CD1c-positive myeloid dendritic cell (primary cell): ENCODE measurements at regions not wholly inside any gene's neighbourhood (a gene's known extent, or its start where the extent isn't known, plus 50 kb on each side); places are given as distances from the start of the nearest gene placed in this dataset.
A peak's percentile ranks its signal among the peaks of the same experiment; 100 is the strongest.

Source experiments
- DNase-seq: peaks from one replicate; pipeline ENCODE4 v3.0.0-alpha.2; 2016; ENCODE audit errors: extremely low spot score

GRCh38 chr6:157756708-157757429 is 66.2 kb upstream of the SNX9 start:
- DNase-seq = peak; percentile 86

- DNase-seq = peak; percentile 68
These were observed 65.3 kb upstream of the SNX9 start for GRCh38 chr6:157757430-157758403.

DNA sequence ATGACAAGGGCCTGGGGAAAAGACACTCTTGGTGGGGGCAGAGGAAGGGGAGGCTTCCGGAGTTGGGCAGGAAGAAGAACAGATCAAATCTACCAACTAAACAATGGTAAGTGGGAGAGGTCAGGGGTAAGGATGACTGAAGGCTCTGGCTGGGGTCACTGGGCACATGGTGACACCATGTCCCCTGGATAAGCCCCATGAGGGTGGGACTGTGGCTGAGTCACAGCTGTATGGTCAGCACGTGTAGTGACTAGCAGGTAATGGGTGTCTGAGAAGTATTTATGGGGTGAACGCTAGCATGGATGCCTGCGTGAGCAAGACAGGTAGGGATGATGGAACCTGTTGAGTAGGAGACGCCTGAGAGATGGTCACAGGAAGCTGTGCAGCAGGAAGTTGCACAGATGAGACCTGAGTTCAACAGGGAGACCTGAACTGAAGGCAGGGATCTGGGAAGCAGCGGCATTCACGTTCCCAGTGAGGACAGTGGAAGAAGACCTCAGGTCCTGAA is 64.5 kb upstream of the SNX9 start:
- no peak for DNase-seq

DNA sequence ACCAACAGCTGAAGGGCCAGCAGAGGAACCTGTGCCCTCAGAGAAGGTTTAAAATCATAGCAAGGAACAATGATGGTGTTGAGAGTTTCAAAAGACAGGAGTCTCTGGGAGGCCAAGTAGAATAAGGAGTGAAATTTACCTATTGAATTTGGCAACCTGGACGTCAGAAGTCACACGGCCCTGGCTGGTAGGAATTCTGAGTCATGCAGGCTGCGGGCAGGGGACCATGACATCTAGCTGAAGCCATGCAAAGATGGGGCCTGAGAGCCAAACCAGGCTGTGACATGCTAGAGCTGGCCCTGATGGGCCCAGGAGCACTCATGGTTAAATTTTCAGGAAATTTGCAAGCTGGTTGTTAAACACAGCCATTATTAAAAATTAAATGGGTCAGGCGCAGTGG is 64.0 kb upstream of the SNX9 start:
- no peak for DNase-seq

GRCh38 chr6:157760137-157760536 is 62.9 kb upstream of the SNX9 start:
- DNase-seq = no peak

GRCh38 chr6:157760589-157761330 is 62.3 kb upstream of the SNX9 start:
- peak; percentile 75 for DNase-seq

GRCh38 chr6:157761331-157761921 is 61.6 kb upstream of the SNX9 start:
- DNase-seq = peak; percentile 73

DNA sequence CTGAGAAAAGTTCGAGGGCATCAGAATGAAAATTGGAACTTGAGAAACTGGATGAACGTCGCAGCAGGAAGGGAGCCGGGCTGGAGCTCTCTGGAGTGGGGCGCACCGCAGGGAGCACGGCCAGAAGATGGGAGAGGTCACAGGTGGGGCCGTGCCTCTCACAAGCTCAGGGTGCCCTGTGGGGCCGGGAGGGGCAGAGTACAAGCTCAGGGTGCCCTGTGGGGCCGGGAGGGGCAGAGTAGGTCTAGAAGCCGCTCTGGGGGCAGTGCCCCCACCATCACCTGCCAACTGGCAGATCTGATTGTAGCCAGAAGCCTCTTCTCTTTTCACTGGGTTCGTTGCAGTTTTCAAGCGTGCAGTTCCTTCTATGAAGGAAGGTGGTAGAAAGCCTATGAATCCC is 61.1 kb upstream of the SNX9 start:
- DNase-seq = no peak

- peak; percentile 23 for DNase-seq
These were observed 60.4 kb upstream of the SNX9 start for GRCh38 chr6:157762636-157763035.

DNA sequence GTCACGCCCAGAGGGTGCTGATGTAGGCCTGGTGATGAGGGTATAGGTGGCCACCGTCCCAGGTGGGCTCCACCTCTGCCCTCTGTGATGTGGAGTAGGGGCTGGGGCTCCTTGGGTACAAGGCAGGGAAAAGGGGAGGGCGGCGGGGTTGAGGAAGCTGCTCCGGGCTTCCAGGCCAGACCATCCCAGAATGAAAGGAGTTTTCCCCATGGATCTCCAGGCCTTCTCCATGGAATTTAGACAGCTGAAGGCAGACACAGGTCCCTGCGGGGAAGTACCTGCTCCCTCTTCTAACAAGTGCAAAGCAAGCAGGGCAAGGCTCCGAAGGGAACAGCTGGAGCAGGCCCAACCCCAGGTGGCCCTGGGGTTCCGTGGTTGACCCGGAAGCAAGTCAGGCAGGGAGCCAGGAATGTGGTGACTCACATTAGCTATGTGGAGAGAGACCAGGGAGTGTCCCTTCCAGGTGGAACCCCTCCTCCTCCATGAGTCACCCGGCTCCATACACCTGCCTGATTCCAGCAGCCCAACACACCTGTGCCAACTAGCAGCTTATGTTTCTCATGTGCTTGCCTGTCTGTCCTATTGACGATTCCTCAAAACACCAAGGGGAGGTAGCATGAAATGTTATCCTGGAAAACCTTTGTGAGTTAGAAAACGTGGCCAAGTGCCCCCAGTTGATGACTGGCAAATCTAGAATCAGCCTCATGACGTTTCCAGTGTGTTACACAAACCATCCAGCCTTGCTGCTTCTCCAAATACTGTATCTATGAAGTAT is 59.7 kb upstream of the SNX9 start:
- DNase-seq = peak; percentile 60

- no peak for DNase-seq
These were observed 59.2 kb upstream of the SNX9 start for GRCh38 chr6:157763904-157764177.

GRCh38 chr6:157764178-157765068 is 58.6 kb upstream of the SNX9 start:
- peak; percentile 98 for DNase-seq

DNA sequence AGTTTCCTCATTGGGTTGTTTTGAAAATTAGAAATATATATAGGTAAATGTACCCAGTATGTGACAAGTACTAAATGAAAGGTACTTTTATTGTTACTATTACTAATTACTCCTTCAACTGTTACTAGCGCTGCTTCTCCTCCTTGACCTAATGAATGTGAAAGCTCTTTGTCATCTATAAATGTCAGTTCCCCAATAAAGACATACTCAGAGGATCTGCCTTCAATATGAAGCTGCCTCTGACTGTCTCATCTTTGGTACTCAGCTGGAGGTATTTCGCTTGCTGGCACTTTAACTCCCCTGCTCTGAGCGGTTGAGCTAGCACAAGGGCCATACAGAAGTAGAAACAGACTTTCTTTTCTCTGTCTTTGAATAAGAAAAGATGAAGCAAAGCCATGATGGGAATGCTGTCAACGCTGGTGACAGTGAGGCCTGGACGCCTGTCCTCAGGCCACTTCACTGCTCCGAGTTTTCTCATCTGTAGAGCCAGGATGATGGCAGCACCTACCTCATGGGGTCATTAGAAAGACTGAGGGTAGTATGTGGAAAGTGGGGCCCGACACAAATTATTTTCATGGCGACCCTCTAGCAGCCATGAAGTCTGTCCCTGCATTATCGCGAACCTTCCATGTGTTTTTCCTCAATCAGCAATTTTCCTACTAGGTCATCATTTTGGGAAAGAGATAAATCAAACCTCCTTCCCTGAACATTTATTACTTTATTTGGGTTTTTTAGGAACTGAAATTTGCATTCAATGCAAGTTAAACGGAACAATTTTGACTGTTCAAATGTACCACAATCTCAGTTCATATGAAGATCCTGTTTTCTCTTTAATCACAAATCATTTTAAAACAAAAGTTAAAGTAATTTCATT is 55.9 kb upstream of the SNX9 start:
- DNase-seq = peak; percentile 67

DNA sequence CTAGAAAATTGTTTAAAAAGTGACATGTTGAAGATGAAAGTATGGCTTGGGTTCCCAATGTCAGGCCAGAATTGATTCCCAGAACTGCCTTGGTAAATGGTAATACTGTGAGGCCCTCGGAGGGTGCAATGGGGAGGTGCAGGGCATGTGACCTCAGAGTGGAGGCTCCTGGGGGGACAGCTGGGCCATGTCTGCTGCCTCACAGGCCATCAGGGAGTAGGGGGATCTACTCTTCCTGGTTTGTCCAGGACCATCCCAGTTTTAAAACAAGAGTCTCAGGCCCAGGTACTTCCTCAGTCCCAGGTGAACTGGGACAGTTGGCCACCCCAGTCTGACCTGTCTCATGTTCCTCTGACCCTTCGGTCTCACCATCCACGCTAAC is 55.3 kb upstream of the SNX9 start:
- DNase-seq = no peak

- peak; percentile 67 for DNase-seq
These were observed 54.7 kb upstream of the SNX9 start for GRCh38 chr6:157768304-157768703.

GRCh38 chr6:157768863-157769551 is 54.0 kb upstream of the SNX9 start:
- DNase-seq = no peak

DNA sequence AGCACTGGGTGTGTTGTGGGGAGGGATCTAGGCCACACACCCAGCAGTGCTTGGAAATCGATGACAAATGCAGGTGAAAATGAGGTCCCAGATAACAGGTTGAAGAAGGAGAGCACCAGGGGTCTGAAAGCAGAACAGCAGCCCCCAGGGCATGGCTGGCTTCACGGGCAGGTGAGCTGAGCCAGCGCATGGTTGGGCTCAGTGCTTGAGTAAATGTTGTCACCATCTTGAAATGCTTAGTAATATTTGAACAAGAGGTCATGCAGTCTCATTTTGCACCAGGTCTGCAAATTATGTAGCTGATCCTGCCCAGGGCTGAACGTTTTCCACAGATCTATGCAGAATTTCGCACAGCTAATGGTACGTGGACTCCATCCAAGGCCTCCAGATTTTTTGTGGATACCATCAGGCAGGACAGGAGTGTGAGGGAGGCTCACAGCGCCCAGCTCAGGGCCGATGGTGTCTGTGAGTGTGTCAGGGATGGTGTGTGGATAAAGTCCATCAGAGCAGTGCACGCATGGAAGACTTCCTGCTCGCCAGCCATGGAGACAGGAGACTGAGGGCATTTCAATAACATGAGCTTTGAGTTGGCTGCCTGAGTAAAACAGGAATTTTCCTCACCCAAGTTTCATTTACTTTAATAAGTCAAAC is 53.1 kb upstream of the SNX9 start:
- DNase-seq = no peak

DNA sequence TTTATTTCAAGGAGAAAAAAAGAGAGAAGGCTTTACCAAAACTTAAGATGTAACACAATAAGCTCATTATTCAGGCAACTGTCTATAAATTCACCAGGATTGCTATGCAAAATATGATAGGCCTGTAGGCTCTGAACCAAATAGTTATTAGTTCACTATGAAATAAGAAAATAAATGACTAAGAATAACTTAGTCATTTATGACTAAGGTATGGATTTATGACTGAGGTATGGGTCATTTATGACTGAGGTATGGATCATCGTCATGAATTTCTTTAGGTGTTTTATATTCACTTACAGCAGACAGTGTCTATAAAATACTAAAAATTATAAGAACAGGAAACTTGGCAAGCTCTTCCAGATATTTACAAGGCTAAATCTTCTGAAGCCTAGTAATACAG is 52.1 kb upstream of the SNX9 start:
- no peak for DNase-seq
